Liver (tissue), 3 donors: ENCODE measurements at regions not wholly inside any gene's neighbourhood (a gene's known extent, or its start where the extent isn't known, plus 50 kb on each side); places are given as distances from the start of the nearest gene placed in this dataset.

Experiments used
- EGR1 ChIP-seq, 2 donors: IDR thresholded peaks; 2 replicates each; pipeline ENCODE4 v1.6.1; 2016 to 2018; ENCODE audit warnings: antibody characterized with exemption in 2 of 2, low read depth in 2 of 2
- TF ChIP-seq, protein P1 (sequence below): fragments of 150-350 bp; IDR thresholded peaks from 2 replicates; pipeline ENCODE4 v1.5.1; 2017; ENCODE audit warnings: improper control_type of control experiment, low read depth, low read length; ENCODE audit not compliant: missing input control
- TF ChIP-seq, protein P2 (sequence below): IDR thresholded peaks from 2 replicates; pipeline ENCODE4 v1.6.1; 2016; ENCODE audit warnings: antibody characterized with exemption, mild to moderate bottlenecking
- TF ChIP-seq, protein P3 (sequence below): IDR thresholded peaks from 2 replicates; pipeline ENCODE4 v1.6.1; 2016; ENCODE audit warnings: antibody characterized with exemption
- donor health status: healthy.
- donor health status: healthy.

DNA sequence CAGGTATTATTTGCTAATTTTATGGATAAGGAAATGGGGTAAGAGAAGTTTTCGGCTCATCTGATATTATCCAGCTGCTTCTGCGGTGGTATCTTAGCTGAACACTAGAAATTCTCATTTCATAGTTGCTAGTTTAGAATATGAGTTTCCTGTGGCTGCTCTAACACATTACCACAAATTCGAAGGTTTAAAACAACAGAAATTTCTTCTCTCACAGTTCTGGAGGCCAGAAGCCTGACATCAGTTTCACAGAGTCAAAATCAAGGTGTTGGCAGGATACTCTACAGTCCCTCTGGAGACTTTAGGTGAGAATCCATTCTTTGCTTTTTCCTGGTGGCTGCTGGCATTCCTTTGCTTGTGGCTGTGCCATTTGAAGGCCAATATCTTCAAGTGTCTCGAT is 205.9 kb downstream of the PTEN start:
- TF ChIP-seq, protein P1, sequence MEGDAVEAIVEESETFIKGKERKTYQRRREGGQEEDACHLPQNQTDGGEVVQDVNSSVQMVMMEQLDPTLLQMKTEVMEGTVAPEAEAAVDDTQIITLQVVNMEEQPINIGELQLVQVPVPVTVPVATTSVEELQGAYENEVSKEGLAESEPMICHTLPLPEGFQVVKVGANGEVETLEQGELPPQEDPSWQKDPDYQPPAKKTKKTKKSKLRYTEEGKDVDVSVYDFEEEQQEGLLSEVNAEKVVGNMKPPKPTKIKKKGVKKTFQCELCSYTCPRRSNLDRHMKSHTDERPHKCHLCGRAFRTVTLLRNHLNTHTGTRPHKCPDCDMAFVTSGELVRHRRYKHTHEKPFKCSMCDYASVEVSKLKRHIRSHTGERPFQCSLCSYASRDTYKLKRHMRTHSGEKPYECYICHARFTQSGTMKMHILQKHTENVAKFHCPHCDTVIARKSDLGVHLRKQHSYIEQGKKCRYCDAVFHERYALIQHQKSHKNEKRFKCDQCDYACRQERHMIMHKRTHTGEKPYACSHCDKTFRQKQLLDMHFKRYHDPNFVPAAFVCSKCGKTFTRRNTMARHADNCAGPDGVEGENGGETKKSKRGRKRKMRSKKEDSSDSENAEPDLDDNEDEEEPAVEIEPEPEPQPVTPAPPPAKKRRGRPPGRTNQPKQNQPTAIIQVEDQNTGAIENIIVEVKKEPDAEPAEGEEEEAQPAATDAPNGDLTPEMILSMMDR: no peak
- no peak for TF ChIP-seq EGR1 (IDR thresholded peaks at IDR 0.05; ENCODE audit: low read depth in 2 of 2)
- TF ChIP-seq, protein P2, sequence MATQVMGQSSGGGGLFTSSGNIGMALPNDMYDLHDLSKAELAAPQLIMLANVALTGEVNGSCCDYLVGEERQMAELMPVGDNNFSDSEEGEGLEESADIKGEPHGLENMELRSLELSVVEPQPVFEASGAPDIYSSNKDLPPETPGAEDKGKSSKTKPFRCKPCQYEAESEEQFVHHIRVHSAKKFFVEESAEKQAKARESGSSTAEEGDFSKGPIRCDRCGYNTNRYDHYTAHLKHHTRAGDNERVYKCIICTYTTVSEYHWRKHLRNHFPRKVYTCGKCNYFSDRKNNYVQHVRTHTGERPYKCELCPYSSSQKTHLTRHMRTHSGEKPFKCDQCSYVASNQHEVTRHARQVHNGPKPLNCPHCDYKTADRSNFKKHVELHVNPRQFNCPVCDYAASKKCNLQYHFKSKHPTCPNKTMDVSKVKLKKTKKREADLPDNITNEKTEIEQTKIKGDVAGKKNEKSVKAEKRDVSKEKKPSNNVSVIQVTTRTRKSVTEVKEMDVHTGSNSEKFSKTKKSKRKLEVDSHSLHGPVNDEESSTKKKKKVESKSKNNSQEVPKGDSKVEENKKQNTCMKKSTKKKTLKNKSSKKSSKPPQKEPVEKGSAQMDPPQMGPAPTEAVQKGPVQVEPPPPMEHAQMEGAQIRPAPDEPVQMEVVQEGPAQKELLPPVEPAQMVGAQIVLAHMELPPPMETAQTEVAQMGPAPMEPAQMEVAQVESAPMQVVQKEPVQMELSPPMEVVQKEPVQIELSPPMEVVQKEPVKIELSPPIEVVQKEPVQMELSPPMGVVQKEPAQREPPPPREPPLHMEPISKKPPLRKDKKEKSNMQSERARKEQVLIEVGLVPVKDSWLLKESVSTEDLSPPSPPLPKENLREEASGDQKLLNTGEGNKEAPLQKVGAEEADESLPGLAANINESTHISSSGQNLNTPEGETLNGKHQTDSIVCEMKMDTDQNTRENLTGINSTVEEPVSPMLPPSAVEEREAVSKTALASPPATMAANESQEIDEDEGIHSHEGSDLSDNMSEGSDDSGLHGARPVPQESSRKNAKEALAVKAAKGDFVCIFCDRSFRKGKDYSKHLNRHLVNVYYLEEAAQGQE: no peak
- TF ChIP-seq, protein P3, sequence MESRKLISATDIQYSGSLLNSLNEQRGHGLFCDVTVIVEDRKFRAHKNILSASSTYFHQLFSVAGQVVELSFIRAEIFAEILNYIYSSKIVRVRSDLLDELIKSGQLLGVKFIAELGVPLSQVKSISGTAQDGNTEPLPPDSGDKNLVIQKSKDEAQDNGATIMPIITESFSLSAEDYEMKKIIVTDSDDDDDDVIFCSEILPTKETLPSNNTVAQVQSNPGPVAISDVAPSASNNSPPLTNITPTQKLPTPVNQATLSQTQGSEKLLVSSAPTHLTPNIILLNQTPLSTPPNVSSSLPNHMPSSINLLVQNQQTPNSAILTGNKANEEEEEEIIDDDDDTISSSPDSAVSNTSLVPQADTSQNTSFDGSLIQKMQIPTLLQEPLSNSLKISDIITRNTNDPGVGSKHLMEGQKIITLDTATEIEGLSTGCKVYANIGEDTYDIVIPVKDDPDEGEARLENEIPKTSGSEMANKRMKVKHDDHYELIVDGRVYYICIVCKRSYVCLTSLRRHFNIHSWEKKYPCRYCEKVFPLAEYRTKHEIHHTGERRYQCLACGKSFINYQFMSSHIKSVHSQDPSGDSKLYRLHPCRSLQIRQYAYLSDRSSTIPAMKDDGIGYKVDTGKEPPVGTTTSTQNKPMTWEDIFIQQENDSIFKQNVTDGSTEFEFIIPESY: no peak
